Neural progenitor cell (in vitro differentiated cells): ENCODE measurements at regions not wholly inside any gene's neighbourhood (a gene's known extent, or its start where the extent isn't known, plus 50 kb on each side); places are given as distances from the start of the nearest gene placed in this dataset.
"Not testable (repeated sequence)": the region's sequence is repeated elsewhere in the genome, so short reads cannot be mapped to it uniquely, and the experiment has no call there.

ENCODE experiments used
- EZH2 ChIP-seq: fragments of 200-600 bp; sonication (generic); IDR thresholded peaks from 2 replicates; pipeline ENCODE4 v1.6.1; 2017; ENCODE audit warnings: antibody characterized with exemption, mild to moderate bottlenecking, moderate library complexity
- TF ChIP-seq, protein P1 (sequence below): fragments of 200-600 bp; sonication (generic); IDR thresholded peaks from 2 replicates; pipeline ENCODE4 v1.5.1; 2017; ENCODE audit warnings: antibody characterized with exemption, mild to moderate bottlenecking

DNA sequence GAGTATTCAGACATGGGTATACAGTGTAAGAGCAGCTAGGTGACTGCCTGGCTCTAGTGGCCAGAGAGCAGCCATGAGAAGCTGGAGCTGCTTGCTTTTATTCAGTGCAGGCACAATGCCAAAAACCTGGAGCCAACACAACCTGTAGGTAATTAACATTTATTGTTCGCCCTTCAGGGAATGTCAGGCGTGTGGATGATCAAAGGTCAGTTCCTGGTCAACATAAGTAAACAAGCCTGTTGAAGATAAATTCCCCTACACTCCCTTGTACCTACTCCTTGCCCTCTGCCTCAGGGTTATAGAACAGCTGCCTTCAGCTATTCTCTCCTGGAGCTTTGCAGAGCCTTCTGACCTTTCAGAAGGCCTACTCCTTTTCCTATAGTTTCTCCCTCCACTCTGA lies 323.7 kb upstream of the PCSK5 start:
- TF ChIP-seq, protein P1, sequence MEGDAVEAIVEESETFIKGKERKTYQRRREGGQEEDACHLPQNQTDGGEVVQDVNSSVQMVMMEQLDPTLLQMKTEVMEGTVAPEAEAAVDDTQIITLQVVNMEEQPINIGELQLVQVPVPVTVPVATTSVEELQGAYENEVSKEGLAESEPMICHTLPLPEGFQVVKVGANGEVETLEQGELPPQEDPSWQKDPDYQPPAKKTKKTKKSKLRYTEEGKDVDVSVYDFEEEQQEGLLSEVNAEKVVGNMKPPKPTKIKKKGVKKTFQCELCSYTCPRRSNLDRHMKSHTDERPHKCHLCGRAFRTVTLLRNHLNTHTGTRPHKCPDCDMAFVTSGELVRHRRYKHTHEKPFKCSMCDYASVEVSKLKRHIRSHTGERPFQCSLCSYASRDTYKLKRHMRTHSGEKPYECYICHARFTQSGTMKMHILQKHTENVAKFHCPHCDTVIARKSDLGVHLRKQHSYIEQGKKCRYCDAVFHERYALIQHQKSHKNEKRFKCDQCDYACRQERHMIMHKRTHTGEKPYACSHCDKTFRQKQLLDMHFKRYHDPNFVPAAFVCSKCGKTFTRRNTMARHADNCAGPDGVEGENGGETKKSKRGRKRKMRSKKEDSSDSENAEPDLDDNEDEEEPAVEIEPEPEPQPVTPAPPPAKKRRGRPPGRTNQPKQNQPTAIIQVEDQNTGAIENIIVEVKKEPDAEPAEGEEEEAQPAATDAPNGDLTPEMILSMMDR: not testable (repeated sequence)
- not testable (repeated sequence) for TF ChIP-seq EZH2
